ENCODE measurements at regions not wholly inside any gene's neighbourhood (a gene's known extent, or its start where the extent isn't known, plus 50 kb on each side); places are given as distances from the start of the nearest gene placed in this dataset.

DNA sequence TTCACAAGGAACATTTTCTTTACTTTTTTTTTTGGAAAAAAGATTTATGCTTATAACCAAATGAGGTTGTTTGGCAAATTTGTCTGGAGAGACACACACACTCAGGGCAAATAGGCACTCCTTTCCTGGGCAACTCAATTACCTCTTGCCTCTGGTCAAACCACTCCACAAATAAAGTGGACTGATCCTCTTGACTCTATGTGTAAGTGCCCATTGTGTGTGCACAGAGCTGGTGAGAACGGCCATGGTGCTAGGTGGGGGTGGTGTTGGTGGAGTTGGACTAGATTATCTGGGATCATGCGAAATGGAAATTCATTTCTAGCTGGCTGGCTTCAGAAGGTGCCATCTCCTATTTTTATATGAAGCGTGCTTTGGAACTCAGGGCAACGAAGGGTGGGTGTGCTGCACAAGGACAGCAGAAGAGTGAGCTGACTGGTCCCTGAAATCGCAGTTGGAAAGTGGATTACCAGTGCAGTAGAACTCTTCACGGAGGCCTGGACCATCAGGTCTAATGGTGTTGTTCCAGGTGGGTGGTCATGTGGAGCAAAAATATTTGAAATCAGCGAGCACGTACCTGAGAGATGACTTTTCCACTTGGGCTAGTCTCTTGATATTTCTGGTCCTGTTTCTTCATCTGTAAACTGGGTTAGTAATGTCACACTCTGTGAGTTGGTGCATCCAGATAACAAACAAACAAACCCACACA is 149.9 kb downstream of the RPIA start:
- H3K36me3 ChIP-seq (ENCODE audit: control insufficient read depth in 2 of 2, insufficient read depth in 2 of 2, low read length in 1 of 2), result no peaks in the 10 kb centered on the region
- H3K27ac ChIP-seq (ENCODE audit: low read depth in 2 of 2, low read length in 1 of 2), result no peak overlapping the region
- no peaks in the 10 kb centered on the region for H3K27me3 ChIP-seq (ENCODE audit: control insufficient read depth in 1 of 2, insufficient read depth in 2 of 2, low read length in 2 of 2)
- no peak overlapping the region for H3K4me3 ChIP-seq (ENCODE audit: low read depth in 1 of 2, low read length in 2 of 2)
- no peaks in the 10 kb centered on the region for H3K4me1 ChIP-seq (ENCODE audit: control insufficient read depth in 2 of 2, insufficient read depth in 2 of 2, low read length in 1 of 2)
- 87 to 89% methylated on average over 8 of the region's 8 CpGs for WGBS, 2 donors
- no peaks in the 10 kb centered on the region for H3K9me3 ChIP-seq (ENCODE audit: control insufficient read depth in 2 of 2, insufficient read depth in 1 of 2, low read depth in 1 of 2, low read length in 1 of 2)

- H3K27ac ChIP-seq (ENCODE audit: low read depth in 2 of 2, low read length in 1 of 2), result no peak overlapping the region
Measured at GRCh38 chr2:88842656-88843460, 151.4 kb downstream of the RPIA start.

GRCh38 chr2:88843651-88844050 is 152.2 kb downstream of the RPIA start:
- 60 to 73% methylated on average over 2 of the region's 2 CpGs for WGBS, 2 donors
- no peaks in the 10 kb centered on the region for H3K36me3 ChIP-seq (ENCODE audit: control insufficient read depth in 2 of 2, insufficient read depth in 2 of 2, low read length in 1 of 2)
- no peak overlapping the region for H3K27ac ChIP-seq (ENCODE audit: low read depth in 2 of 2, low read length in 1 of 2)
- H3K27me3 ChIP-seq (ENCODE audit: control insufficient read depth in 1 of 2, insufficient read depth in 2 of 2, low read length in 2 of 2), result no peaks in the 10 kb centered on the region
- H3K4me3 ChIP-seq (ENCODE audit: low read depth in 1 of 2, low read length in 2 of 2), result no peak overlapping the region
- H3K4me1 ChIP-seq (ENCODE audit: control insufficient read depth in 2 of 2, insufficient read depth in 2 of 2, low read length in 1 of 2), result no peaks in the 10 kb centered on the region
- H3K9me3 ChIP-seq (ENCODE audit: control insufficient read depth in 2 of 2, insufficient read depth in 1 of 2, low read depth in 1 of 2, low read length in 1 of 2), result no peaks in the 10 kb centered on the region

More at GRCh38 chr2:88842656-88843460, 151.4 kb downstream of the RPIA start:
- no peaks in the 10 kb centered on the region for H3K9me3 ChIP-seq (ENCODE audit: control insufficient read depth in 2 of 2, insufficient read depth in 1 of 2, low read depth in 1 of 2, low read length in 1 of 2)
- no peaks in the 10 kb centered on the region for H3K4me1 ChIP-seq (ENCODE audit: control insufficient read depth in 2 of 2, insufficient read depth in 2 of 2, low read length in 1 of 2)
- 68 to 84% methylated on average over 1 of the region's 1 CpG for WGBS, 2 donors
- H3K27me3 ChIP-seq (ENCODE audit: control insufficient read depth in 1 of 2, insufficient read depth in 2 of 2, low read length in 2 of 2), result no peaks in the 10 kb centered on the region
- H3K36me3 ChIP-seq (ENCODE audit: control insufficient read depth in 2 of 2, insufficient read depth in 2 of 2, low read length in 1 of 2), result no peaks in the 10 kb centered on the region
- no peak overlapping the region for H3K4me3 ChIP-seq (ENCODE audit: low read depth in 1 of 2, low read length in 2 of 2)

- 87 to 89% methylated on average over 3 of the region's 3 CpGs for WGBS, 2 donors
- H3K4me3 ChIP-seq (ENCODE audit: low read depth in 1 of 2, low read length in 2 of 2), result no peak overlapping the region
- no peaks in the 10 kb centered on the region for H3K27me3 ChIP-seq (ENCODE audit: control insufficient read depth in 1 of 2, insufficient read depth in 2 of 2, low read length in 2 of 2)
- no peaks in the 10 kb centered on the region for H3K36me3 ChIP-seq (ENCODE audit: control insufficient read depth in 2 of 2, insufficient read depth in 2 of 2, low read length in 1 of 2)
- no peaks in the 10 kb centered on the region for H3K4me1 ChIP-seq (ENCODE audit: control insufficient read depth in 2 of 2, insufficient read depth in 2 of 2, low read length in 1 of 2)
- no peak overlapping the region for H3K27ac ChIP-seq (ENCODE audit: low read depth in 2 of 2, low read length in 1 of 2)
- no peaks in the 10 kb centered on the region for H3K9me3 ChIP-seq (ENCODE audit: control insufficient read depth in 2 of 2, insufficient read depth in 1 of 2, low read depth in 1 of 2, low read length in 1 of 2)
Measured at GRCh38 chr2:88844960-88845359, 153.5 kb downstream of the RPIA start.

DNA sequence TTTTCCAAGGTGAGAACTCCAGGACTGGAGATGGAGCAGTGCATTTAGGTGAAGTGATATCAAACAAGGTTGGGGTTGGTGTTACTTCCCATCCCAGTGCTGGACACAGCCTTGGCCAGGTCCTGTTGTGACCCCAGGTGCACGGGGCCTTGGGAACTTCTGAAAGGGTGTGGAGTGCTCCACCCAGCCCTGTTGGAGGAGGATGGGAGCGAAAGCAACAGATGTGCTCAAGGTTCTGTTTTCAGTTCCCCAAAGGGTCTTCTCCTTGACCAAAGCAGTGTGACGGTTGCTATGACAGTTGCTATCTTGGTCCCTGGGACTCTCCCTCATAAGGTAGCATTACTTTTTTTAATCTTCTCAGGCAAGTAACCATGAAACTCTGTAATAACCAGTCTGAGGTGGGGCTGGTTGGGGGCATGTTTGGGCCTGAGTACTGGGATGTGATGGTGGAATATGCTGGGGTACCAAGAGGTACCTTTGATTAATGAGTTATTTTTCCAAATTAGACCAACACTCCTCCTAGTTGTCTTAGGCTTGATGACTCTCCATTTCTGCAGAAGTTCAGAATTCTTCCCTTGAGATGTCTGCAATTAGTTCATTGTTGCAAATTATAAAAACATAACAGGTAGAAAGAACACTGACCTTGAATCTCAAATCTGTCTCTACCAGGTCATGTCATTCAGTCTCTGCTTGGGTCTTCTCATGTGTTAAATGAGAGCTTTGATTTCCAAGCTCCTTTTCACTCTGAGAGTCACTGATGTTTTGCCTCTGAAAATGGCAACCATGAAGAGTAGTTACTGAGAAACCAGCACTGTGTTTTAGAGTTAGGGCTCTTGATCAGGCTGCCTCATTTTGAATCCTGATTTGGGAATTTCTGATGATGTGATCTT is 154.5 kb downstream of the RPIA start:
- Histone ChIP-seq H3K9me3 (ENCODE audit: control insufficient read depth in 2 of 2, insufficient read depth in 1 of 2, low read depth in 1 of 2, low read length in 1 of 2) (no peaks in the 10 kb centered on the region), H3K27ac (ENCODE audit: low read depth in 2 of 2, low read length in 1 of 2) (no peak overlapping the region), H3K4me1 (ENCODE audit: control insufficient read depth in 2 of 2, insufficient read depth in 2 of 2, low read length in 1 of 2) (no peaks in the 10 kb centered on the region), H3K27me3 (ENCODE audit: control insufficient read depth in 1 of 2, insufficient read depth in 2 of 2, low read length in 2 of 2) (no peaks in the 10 kb centered on the region), H3K36me3 (ENCODE audit: control insufficient read depth in 2 of 2, insufficient read depth in 2 of 2, low read length in 1 of 2) (no peaks in the 10 kb centered on the region), H3K4me3 (ENCODE audit: low read depth in 1 of 2, low read length in 2 of 2) (no peak overlapping the region)
- 79 to 85% methylated on average over 3 of the region's 3 CpGs for WGBS, 2 donors

GRCh38 chr2:88852753-88853402 is 161.4 kb downstream of the RPIA start:
- H3K27ac ChIP-seq (ENCODE audit: low read depth in 2 of 2, low read length in 1 of 2), result no peak overlapping the region
- no peaks in the 10 kb centered on the region for H3K27me3 ChIP-seq (ENCODE audit: control insufficient read depth in 1 of 2, insufficient read depth in 2 of 2, low read length in 2 of 2)
- no peak overlapping the region for H3K4me3 ChIP-seq (ENCODE audit: low read depth in 1 of 2, low read length in 2 of 2)
- H3K4me1 ChIP-seq (ENCODE audit: control insufficient read depth in 2 of 2, insufficient read depth in 2 of 2, low read length in 1 of 2), result peaks cover 0 to under 1% of the 10 kb centered on the region in 2 donors
- no peaks in the 10 kb centered on the region for H3K9me3 ChIP-seq (ENCODE audit: control insufficient read depth in 2 of 2, insufficient read depth in 1 of 2, low read depth in 1 of 2, low read length in 1 of 2)
- no peaks in the 10 kb centered on the region for H3K36me3 ChIP-seq (ENCODE audit: control insufficient read depth in 2 of 2, insufficient read depth in 2 of 2, low read length in 1 of 2)
- WGBS, 2 donors, result 77 to 78% methylated on average over 3 of the region's 3 CpGs

- no peaks in the 10 kb centered on the region for H3K9me3 ChIP-seq (ENCODE audit: control insufficient read depth in 2 of 2, insufficient read depth in 1 of 2, low read depth in 1 of 2, low read length in 1 of 2)
- H3K4me3 ChIP-seq (ENCODE audit: low read depth in 1 of 2, low read length in 2 of 2), result no peak overlapping the region
- H3K27me3 ChIP-seq (ENCODE audit: control insufficient read depth in 1 of 2, insufficient read depth in 2 of 2, low read length in 2 of 2), result no peaks in the 10 kb centered on the region
- 34 to 37% methylated on average over 2 of the region's 2 CpGs for WGBS, 2 donors
- H3K36me3 ChIP-seq (ENCODE audit: control insufficient read depth in 2 of 2, insufficient read depth in 2 of 2, low read length in 1 of 2), result no peaks in the 10 kb centered on the region
- no peak overlapping the region for H3K27ac ChIP-seq (ENCODE audit: low read depth in 2 of 2, low read length in 1 of 2)
- peaks cover 0 to 2% of the 10 kb centered on the region in 2 donors for H3K4me1 ChIP-seq (ENCODE audit: control insufficient read depth in 2 of 2, insufficient read depth in 2 of 2, low read length in 1 of 2)
Measured at GRCh38 chr2:88853403-88853790, 161.9 kb downstream of the RPIA start.

- no peak overlapping the region for H3K27ac ChIP-seq (ENCODE audit: low read depth in 2 of 2, low read length in 1 of 2)
- peaks cover 0 to 2% of the 10 kb centered on the region in 2 donors for H3K4me1 ChIP-seq (ENCODE audit: control insufficient read depth in 2 of 2, insufficient read depth in 2 of 2, low read length in 1 of 2)
- H3K9me3 ChIP-seq (ENCODE audit: control insufficient read depth in 2 of 2, insufficient read depth in 1 of 2, low read depth in 1 of 2, low read length in 1 of 2), result no peaks in the 10 kb centered on the region
- H3K4me3 ChIP-seq (ENCODE audit: low read depth in 1 of 2, low read length in 2 of 2), result no peak overlapping the region
- H3K36me3 ChIP-seq (ENCODE audit: control insufficient read depth in 2 of 2, insufficient read depth in 2 of 2, low read length in 1 of 2), result no peaks in the 10 kb centered on the region
- H3K27me3 ChIP-seq (ENCODE audit: control insufficient read depth in 1 of 2, insufficient read depth in 2 of 2, low read length in 2 of 2), result no peaks in the 10 kb centered on the region
- WGBS, 2 donors, result 83 to 84% methylated on average over 2 of the region's 2 CpGs
Measured at GRCh38 chr2:88854528-88854927, 163.1 kb downstream of the RPIA start.
